ENCODE measurements at regions not wholly inside any gene's neighbourhood (a gene's known extent, or its start where the extent isn't known, plus 50 kb on each side); places are given as distances from the start of the nearest gene placed in this dataset.

- peaks cover 3 to 12% (median 9%) of the 10 kb centered on the region in 4 donors for H3K4me1 ChIP-seq
- 93% methylated on average over 15 of the region's 15 CpGs for whole genome bisulfite sequencing
- no peaks in the 10 kb centered on the region for H3K9me3 ChIP-seq
- DNase-seq (ENCODE audit: extremely low spot score): no peak
- intact Hi-C loops (cut with DNase I): no loop called here
- no peak overlapping the region for H3K4me3 ChIP-seq
- H3K36me3 ChIP-seq: no peaks in the 10 kb centered on the region
- no peak overlapping the region for H3K27ac ChIP-seq (replicated peaks in 1 of 4)
- no peaks in the 10 kb centered on the region for H3K27me3 ChIP-seq
- TF ChIP-seq CTCF (IDR thresholded peaks at IDR 0.05) (no peak), POLR2A (IDR thresholded peaks at IDR 0.05; ENCODE audit: low read depth) (no peak), POLR2AphosphoS5 (IDR thresholded peaks at IDR 0.05) (no peak), EP300 (IDR thresholded peaks at IDR 0.05) (no peak)
These were observed 158.2 kb upstream of the MAF start for GRCh38 chr16:79758615-79759346.

GRCh38 chr16:79757968-79758367, 157.4 kb upstream of the MAF start:
- intact Hi-C loops (cut with DNase I): no loop called here
- H3K4me1 ChIP-seq: peaks cover 3 to 12% (median 9%) of the 10 kb centered on the region in 4 donors
- no peaks in the 10 kb centered on the region for H3K36me3 ChIP-seq
- H3K27me3 ChIP-seq: no peaks in the 10 kb centered on the region
- TF ChIP-seq POLR2A (IDR thresholded peaks at IDR 0.05; ENCODE audit: low read depth) (no peak), EP300 (IDR thresholded peaks at IDR 0.05) (no peak), POLR2AphosphoS5 (IDR thresholded peaks at IDR 0.05) (no peak), CTCF (IDR thresholded peaks at IDR 0.05) (no peak)
- H3K4me3 ChIP-seq: no peak overlapping the region
- H3K9me3 ChIP-seq: no peaks in the 10 kb centered on the region
- WGBS: 67% methylated on average over 6 of the region's 6 CpGs
- H3K27ac ChIP-seq (replicated peaks in 1 of 4): no peak overlapping the region
- no peak for DNase-seq (ENCODE audit: extremely low spot score)

- TF ChIP-seq POLR2AphosphoS5 (IDR thresholded peaks at IDR 0.05) (no peak), CTCF (IDR thresholded peaks at IDR 0.05) (no peak), POLR2A (IDR thresholded peaks at IDR 0.05; ENCODE audit: low read depth) (no peak), EP300 (IDR thresholded peaks at IDR 0.05) (no peak)
- H3K36me3 ChIP-seq: no peaks in the 10 kb centered on the region
- peaks cover 3 to 13% (median 10%) of the 10 kb centered on the region in 4 donors for H3K4me1 ChIP-seq
- no peak overlapping the region for H3K4me3 ChIP-seq
- intact Hi-C loops (cut with DNase I): no loop called here
- no peak for DNase-seq (ENCODE audit: extremely low spot score)
- no peaks in the 10 kb centered on the region for H3K9me3 ChIP-seq
- WGBS: 90% methylated on average over 5 of the region's 5 CpGs
- no peak overlapping the region for H3K27ac ChIP-seq (replicated peaks in 1 of 4)
- H3K27me3 ChIP-seq: no peaks in the 10 kb centered on the region
These were observed 156.6 kb upstream of the MAF start for GRCh38 chr16:79757163-79757562.

GRCh38 chr16:79756571-79756970, 156.0 kb upstream of the MAF start:
- H3K4me3 ChIP-seq: no peak overlapping the region
- H3K4me1 ChIP-seq: peaks cover 3 to 19% (median 16%) of the 10 kb centered on the region in 4 donors
- 92% methylated on average over 5 of the region's 5 CpGs for WGBS
- H3K36me3 ChIP-seq: no peaks in the 10 kb centered on the region
- intact Hi-C loops (cut with DNase I): no loop called here
- TF ChIP-seq CTCF (IDR thresholded peaks at IDR 0.05): no peak
- no peak for TF ChIP-seq EP300 (IDR thresholded peaks at IDR 0.05)
- TF ChIP-seq POLR2A (IDR thresholded peaks at IDR 0.05; ENCODE audit: low read depth): no peak
- no peak for TF ChIP-seq POLR2AphosphoS5 (IDR thresholded peaks at IDR 0.05)
- DNase-seq (ENCODE audit: extremely low spot score): no peak
- H3K27me3 ChIP-seq: no peaks in the 10 kb centered on the region
- no peak overlapping the region for H3K27ac ChIP-seq (replicated peaks in 1 of 4)
- H3K9me3 ChIP-seq: no peaks in the 10 kb centered on the region

- Histone ChIP-seq H3K4me1 (peaks cover 3 to 27% (median 22%) of the 10 kb centered on the region in 4 donors), H3K27ac (replicated peaks in 1 of 4) (no peak overlapping the region), H3K4me3 (no peak overlapping the region), H3K27me3 (no peaks in the 10 kb centered on the region), H3K9me3 (peaks cover 0 to 3% (median 0%) of the 10 kb centered on the region in 4 donors), H3K36me3 (no peaks in the 10 kb centered on the region)
- TF ChIP-seq CTCF (IDR thresholded peaks at IDR 0.05): no peak
- TF ChIP-seq EP300 (IDR thresholded peaks at IDR 0.05): no peak
- no peak for TF ChIP-seq POLR2AphosphoS5 (IDR thresholded peaks at IDR 0.05)
- TF ChIP-seq POLR2A (IDR thresholded peaks at IDR 0.05; ENCODE audit: low read depth): no peak
- DNase-seq (ENCODE audit: extremely low spot score): peak; percentile 29
- intact Hi-C loops (cut with DNase I): no loop called here
These were observed 154.0 kb upstream of the MAF start for GRCh38 chr16:79754501-79754900.

All from esophagus muscularis mucosa (tissue), 4 donors.